Trophoblast cell (in vitro differentiated cells and primary cell): ENCODE measurements at regions not wholly inside any gene's neighbourhood (a gene's known extent, or its start where the extent isn't known, plus 50 kb on each side); places are given as distances from the start of the nearest gene placed in this dataset.

Experiments
- DNase-seq, 2 donors: peaks; one replicate each; pipeline ENCODE4 v3.0.0-alpha.2; 2016
- H2AFZ ChIP-seq: 2 replicates; pipeline ENCODE4 v1.6.1; 2013; ENCODE audit warnings: low read length, moderate library complexity, mild to moderate bottlenecking; ENCODE audit not compliant: insufficient read depth, poor library complexity
- H2AK5ac ChIP-seq: 2 replicates; pipeline ENCODE4 v1.6.1; 2013; ENCODE audit warnings: mild to moderate bottlenecking, low read length
- H2BK120ac ChIP-seq: 2 replicates; pipeline ENCODE4 v1.6.1; 2013; ENCODE audit warnings: low read length, mild to moderate bottlenecking, moderate library complexity; ENCODE audit not compliant: insufficient read depth, poor library complexity
- H2BK12ac ChIP-seq: 2 replicates; pipeline ENCODE4 v1.6.1; 2013; ENCODE audit warnings: mild to moderate bottlenecking, low read length, moderate library complexity
- H2BK5ac ChIP-seq: 2 replicates; pipeline ENCODE4 v1.6.1; 2013; ENCODE audit warnings: low read length, low read depth, moderate library complexity, mild to moderate bottlenecking; ENCODE audit not compliant: poor library complexity
- H3K14ac ChIP-seq: 2 replicates; pipeline ENCODE4 v1.6.1; 2013; ENCODE audit warnings: mild to moderate bottlenecking, low read length
- H3K18ac ChIP-seq: 2 replicates; pipeline ENCODE4 v1.6.1; 2013; ENCODE audit warnings: mild to moderate bottlenecking, low read length
- H3K23ac ChIP-seq: 2 replicates; pipeline ENCODE4 v1.6.1; 2013; ENCODE audit warnings: low read length
- H3K27ac ChIP-seq: 2 replicates; pipeline ENCODE4 v1.5.1; 2013; ENCODE audit warnings: low read depth, mild to moderate bottlenecking, inconsistent platforms, low read length, moderate library complexity
- H3K27me3 ChIP-seq: 2 replicates; pipeline ENCODE4 v1.6.1; 2013; ENCODE audit warnings: inconsistent platforms, mild to moderate bottlenecking, low read length, moderate library complexity; ENCODE audit not compliant: insufficient read depth
- H3K36me3 ChIP-seq, 2 experiments: 1 replicate in 1 of 2; 2 replicates in 1 of 2; pipeline ENCODE4 v1.6.1; 2013; ENCODE audit warnings: low read length in 2 of 2, mild to moderate bottlenecking in 2 of 2, moderate library complexity in 1 of 2; ENCODE audit not compliant: insufficient read depth in 2 of 2, control insufficient read depth in 1 of 2
- H3K4ac ChIP-seq: 2 replicates; pipeline ENCODE4 v1.6.1; 2013; ENCODE audit warnings: low read depth, mild to moderate bottlenecking, low read length, moderate library complexity
- H3K4me1 ChIP-seq, 2 experiments: 1 replicate in 1 of 2; 2 replicates in 1 of 2; pipeline ENCODE4 v1.6.1; 2013; ENCODE audit warnings: low read length in 2 of 2, mild to moderate bottlenecking in 2 of 2, moderate library complexity in 1 of 2; ENCODE audit not compliant: insufficient read depth in 2 of 2, control insufficient read depth in 1 of 2
- H3K4me2 ChIP-seq: 2 replicates; pipeline ENCODE4 v1.6.1; 2013; ENCODE audit warnings: inconsistent platforms, mild to moderate bottlenecking, low read length, moderate library complexity
- H3K4me3 ChIP-seq: 2 replicates; pipeline ENCODE4 v1.5.1; 2013; ENCODE audit warnings: mild to moderate bottlenecking, low read depth, low read length, inconsistent platforms
- H3K79me1 ChIP-seq: one replicate; pipeline ENCODE4 v1.6.1; 2013; ENCODE audit warnings: low read length
- H3K79me2 ChIP-seq: 2 replicates; pipeline ENCODE4 v1.6.1; 2013; ENCODE audit warnings: low read length, mild to moderate bottlenecking; ENCODE audit not compliant: control insufficient read depth, insufficient read depth, poor library complexity
- H3K9ac ChIP-seq: 2 replicates; pipeline ENCODE4 v1.6.1; 2013; ENCODE audit warnings: mild to moderate bottlenecking, low read length
- H3K9me3 ChIP-seq: 2 replicates; pipeline ENCODE4 v1.6.1; 2013; ENCODE audit warnings: low read depth, mild to moderate bottlenecking, control low read depth, inconsistent platforms, low read length; ENCODE audit not compliant: insufficient read depth
- H4K12ac ChIP-seq: 2 replicates; pipeline ENCODE4 v1.6.1; 2013; ENCODE audit warnings: low read depth, mild to moderate bottlenecking, low read length, moderate library complexity
- H4K8ac ChIP-seq: 2 replicates; pipeline ENCODE4 v1.6.1; 2013; ENCODE audit warnings: low read depth, mild to moderate bottlenecking, low read length, moderate library complexity
- H4K91ac ChIP-seq: one replicate; pipeline ENCODE4 v1.6.1; 2013; ENCODE audit warnings: low read depth, mild to moderate bottlenecking, low read length, moderate library complexity
- WGBS: extraction: QIAGEN DNeasy Blood & Tissue Kit; methylation state at CpG from one replicate; pipeline ENCODE4 v1.1.7; 2013; ENCODE audit warnings: missing lambda C conversion rate; ENCODE audit not compliant: insufficient read length, insufficient coverage; ENCODE audit errors: extremely low coverage; 5-methylcytosine and 5-hydroxymethylcytosine counted together

DNA sequence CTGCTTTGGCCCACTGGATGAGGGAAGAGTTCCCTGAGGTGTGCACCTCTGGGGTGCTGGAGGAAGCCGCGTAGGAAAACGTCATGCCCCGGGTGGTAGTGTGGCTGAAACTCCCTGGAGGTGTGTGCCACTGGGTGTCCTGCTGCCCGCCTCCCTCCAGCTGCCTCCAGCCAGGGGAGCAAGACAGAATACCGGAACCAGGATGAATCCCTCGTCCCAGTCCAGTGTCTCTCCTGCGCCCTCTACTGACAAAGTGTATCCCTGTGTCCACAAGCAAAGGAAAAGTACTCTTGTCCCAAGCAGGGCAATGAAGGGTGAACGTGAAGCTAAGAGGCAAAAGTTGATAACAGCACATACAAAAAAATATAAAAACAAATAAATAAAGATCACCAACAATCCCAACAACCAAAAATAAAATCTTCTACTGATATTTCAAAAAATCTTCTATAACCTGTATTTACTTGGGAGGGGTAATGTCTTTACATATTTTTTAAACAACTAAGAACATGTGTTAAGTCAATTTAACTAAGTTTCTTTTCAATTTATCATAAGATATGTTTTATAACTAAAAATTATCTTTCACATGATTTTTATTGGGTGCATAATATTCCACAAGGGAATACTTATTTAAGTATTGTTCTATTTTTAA is 437.6 kb downstream of the MAFB start:
- H3K79me1 ChIP-seq = no peaks in the 10 kb centered on the region

DNA sequence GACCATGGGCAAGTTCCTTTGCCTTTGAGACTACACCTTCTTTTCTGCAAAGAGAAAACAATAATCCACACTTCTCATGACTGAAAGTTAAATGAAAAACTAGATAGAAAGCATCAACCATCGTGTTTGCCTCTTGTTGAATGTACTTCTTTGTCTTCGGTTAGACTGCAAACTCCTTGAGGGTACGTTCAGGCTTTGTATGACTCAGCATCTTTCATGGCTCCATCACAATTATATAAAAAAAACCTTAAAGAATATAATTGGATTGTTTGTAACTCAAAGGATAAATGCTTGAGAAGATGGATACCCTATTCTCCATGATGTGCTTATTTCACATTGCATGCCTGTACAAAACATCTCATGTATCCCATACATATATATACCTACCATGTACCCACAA is 439.2 kb downstream of the MAFB start:
- Histone ChIP-seq H3K36me3 (no peaks in the 10 kb centered on the region), H3K4me3 (no peak overlapping the region), H3K9me3 (no peaks in the 10 kb centered on the region), H3K27ac (no peak overlapping the region), H3K79me2 (no peaks in the 10 kb centered on the region), H2BK120ac (no peak overlapping the region), H3K4me1 (peaks cover 0 to 2% of the 10 kb centered on the region in 2 experiments), H3K18ac (no peak overlapping the region), H3K27me3 (no peaks in the 10 kb centered on the region), H2AFZ (no peak overlapping the region), H3K4ac (no peak overlapping the region), H3K79me1 (no peaks in the 10 kb centered on the region), H3K23ac (no peak overlapping the region), H2BK12ac (no peak overlapping the region), H3K14ac (no peak overlapping the region), H4K8ac (no peak overlapping the region), H4K91ac (no peak overlapping the region), H3K4me2 (no peak overlapping the region), H2AK5ac (no peak overlapping the region), H3K9ac (no peak overlapping the region), H2BK5ac (no peak overlapping the region), H4K12ac (no peak overlapping the region)
- WGBS = no CpG with 5 or more reads among the region's 3 CpGs
- no peak for DNase-seq

More for the DNA sequence above, 437.6 kb downstream of the MAFB start:
- Histone ChIP-seq H2BK120ac (no peak overlapping the region), H4K91ac (no peak overlapping the region), H4K8ac (no peak overlapping the region), H3K79me2 (no peaks in the 10 kb centered on the region), H2BK12ac (no peak overlapping the region), H2BK5ac (no peak overlapping the region), H2AFZ (no peak overlapping the region), H3K4me1 (peaks cover 0 to 5% of the 10 kb centered on the region in 2 experiments), H3K4me2 (no peak overlapping the region), H3K23ac (no peak overlapping the region), H3K36me3 (no peaks in the 10 kb centered on the region), H3K18ac (no peak overlapping the region), H3K14ac (no peak overlapping the region), H3K9me3 (no peaks in the 10 kb centered on the region), H3K4me3 (no peak overlapping the region), H3K27me3 (no peaks in the 10 kb centered on the region), H4K12ac (no peak overlapping the region), H3K4ac (no peak overlapping the region), H3K27ac (no peak overlapping the region), H3K9ac (no peak overlapping the region), H2AK5ac (no peak overlapping the region)
- no CpG with 5 or more reads among the region's 9 CpGs for WGBS
- DNase-seq = peak; percentile 52 to 76

DNA sequence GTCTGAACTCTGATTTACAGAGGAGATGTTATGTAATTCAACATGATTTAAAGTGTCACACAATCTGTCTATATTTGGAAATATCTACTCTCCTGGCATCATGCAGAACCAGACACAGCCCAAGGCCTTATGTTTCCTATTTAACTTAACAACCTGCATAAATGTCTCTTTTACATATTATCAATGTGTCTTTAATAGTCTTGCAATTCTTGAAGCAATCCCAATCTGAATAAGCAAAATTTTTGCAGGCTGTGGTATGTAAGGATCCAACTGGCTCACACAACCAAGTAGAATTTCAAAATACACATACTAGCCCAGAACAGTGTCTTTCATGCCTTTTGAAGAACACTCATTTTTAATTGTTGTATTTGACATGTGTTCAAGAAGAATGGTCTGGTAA is 443.2 kb downstream of the MAFB start:
- H3K79me1 ChIP-seq = no peaks in the 10 kb centered on the region
- no peak overlapping the region for H3K14ac ChIP-seq
- no peak overlapping the region for H4K12ac ChIP-seq
- no peak overlapping the region for H3K4me2 ChIP-seq
- no peak overlapping the region for H3K4me3 ChIP-seq
- H2BK120ac ChIP-seq = no peak overlapping the region
- H4K91ac ChIP-seq = no peak overlapping the region
- H3K79me2 ChIP-seq = no peaks in the 10 kb centered on the region
- no peaks in the 10 kb centered on the region for H3K9me3 ChIP-seq
- H3K18ac ChIP-seq = no peak overlapping the region
- H3K27ac ChIP-seq = no peak overlapping the region
- H3K9ac ChIP-seq = no peak overlapping the region
- H2BK5ac ChIP-seq = no peak overlapping the region
- H4K8ac ChIP-seq = no peak overlapping the region
- H3K23ac ChIP-seq = no peak overlapping the region
- no peak overlapping the region for H2AK5ac ChIP-seq
- no peaks in the 10 kb centered on the region for H3K4me1 ChIP-seq
- DNase-seq = no peak
- H2BK12ac ChIP-seq = no peak overlapping the region
- H3K4ac ChIP-seq = no peak overlapping the region
- no peaks in the 10 kb centered on the region for H3K36me3 ChIP-seq
- no peak overlapping the region for H2AFZ ChIP-seq
- H3K27me3 ChIP-seq = no peaks in the 10 kb centered on the region

DNA sequence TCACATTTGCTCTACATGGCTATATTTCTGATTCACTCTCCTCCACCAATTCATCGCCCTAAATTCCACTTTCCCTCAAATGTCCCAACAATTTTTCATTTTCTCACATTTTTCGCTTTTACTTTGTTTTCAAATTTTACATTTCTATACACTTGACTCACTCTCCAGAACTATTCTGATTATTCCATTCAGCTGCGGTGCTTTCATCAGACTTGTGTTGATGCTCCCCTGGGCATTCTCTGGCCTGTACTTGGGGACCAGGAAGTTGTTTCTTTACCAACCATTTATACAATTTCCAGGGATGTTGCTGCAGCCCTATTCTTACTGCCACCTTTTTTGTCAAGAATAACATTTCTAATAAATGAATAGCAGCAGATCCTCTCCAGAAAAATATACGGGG is 444.8 kb downstream of the MAFB start:
- no peak overlapping the region for H2BK120ac ChIP-seq
- H2BK5ac ChIP-seq = no peak overlapping the region
- H4K91ac ChIP-seq = no peak overlapping the region
- H2AFZ ChIP-seq = no peak overlapping the region
- no peak overlapping the region for H2AK5ac ChIP-seq
- H3K4me1 ChIP-seq = no peaks in the 10 kb centered on the region
- no peak overlapping the region for H3K4me2 ChIP-seq
- WGBS = 100% methylated on average over 2 of the region's 4 CpGs
- H3K9ac ChIP-seq = no peak overlapping the region
- H4K8ac ChIP-seq = no peak overlapping the region
- H3K14ac ChIP-seq = no peak overlapping the region
- H3K27ac ChIP-seq = no peak overlapping the region
- no peaks in the 10 kb centered on the region for H3K36me3 ChIP-seq
- DNase-seq = no peak
- no peaks in the 10 kb centered on the region for H3K79me2 ChIP-seq
- H2BK12ac ChIP-seq = no peak overlapping the region
- H3K4me3 ChIP-seq = no peak overlapping the region
- no peaks in the 10 kb centered on the region for H3K79me1 ChIP-seq
- no peak overlapping the region for H3K23ac ChIP-seq
- no peak overlapping the region for H3K4ac ChIP-seq
- no peaks in the 10 kb centered on the region for H3K9me3 ChIP-seq
- H4K12ac ChIP-seq = no peak overlapping the region
- H3K18ac ChIP-seq = no peak overlapping the region
- no peaks in the 10 kb centered on the region for H3K27me3 ChIP-seq
